ENCODE measurements at regions not wholly inside any gene's neighbourhood (a gene's known extent, or its start where the extent isn't known, plus 50 kb on each side); places are given as distances from the start of the nearest gene placed in this dataset.
"Not testable (repeated sequence)": the region's sequence is repeated elsewhere in the genome, so short reads cannot be mapped to it uniquely, and the experiment has no call there.

DNA sequence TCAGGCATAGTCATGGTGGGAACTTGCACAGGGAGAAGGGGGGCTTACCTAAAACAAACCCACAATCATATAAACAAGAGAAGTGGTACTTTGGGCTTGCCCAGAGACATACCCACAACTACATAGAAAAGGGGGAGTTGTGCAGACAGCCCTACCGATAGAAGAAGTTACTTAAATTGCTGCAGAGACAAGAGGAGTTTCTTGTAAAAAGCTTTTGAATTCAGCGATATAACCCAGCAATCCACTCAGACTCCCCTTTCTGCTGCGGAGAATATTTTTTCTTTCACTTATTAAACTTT is 164.0 kb upstream of the ETV3 start:
- H3K4me1 ChIP-seq: no peaks in the 10 kb centered on the region
- no peak for ATAC-seq (ENCODE audit: low FRiP score in 2 of 2)
- H3K27me3 ChIP-seq: no peaks in the 10 kb centered on the region
- H3K36me3 ChIP-seq: no peaks in the 10 kb centered on the region
- no peaks in the 10 kb centered on the region for H3K9me3 ChIP-seq
- no peak for DNase-seq
- no peak overlapping the region for H3K4me3 ChIP-seq
- no peak for TF ChIP-seq EP300 (IDR thresholded peaks at IDR 0.05)
- no peak for TF ChIP-seq POLR2AphosphoS5 (IDR thresholded peaks at IDR 0.05)
- no peak for TF ChIP-seq POLR2A (IDR thresholded peaks at IDR 0.05)
- TF ChIP-seq, protein P1, sequence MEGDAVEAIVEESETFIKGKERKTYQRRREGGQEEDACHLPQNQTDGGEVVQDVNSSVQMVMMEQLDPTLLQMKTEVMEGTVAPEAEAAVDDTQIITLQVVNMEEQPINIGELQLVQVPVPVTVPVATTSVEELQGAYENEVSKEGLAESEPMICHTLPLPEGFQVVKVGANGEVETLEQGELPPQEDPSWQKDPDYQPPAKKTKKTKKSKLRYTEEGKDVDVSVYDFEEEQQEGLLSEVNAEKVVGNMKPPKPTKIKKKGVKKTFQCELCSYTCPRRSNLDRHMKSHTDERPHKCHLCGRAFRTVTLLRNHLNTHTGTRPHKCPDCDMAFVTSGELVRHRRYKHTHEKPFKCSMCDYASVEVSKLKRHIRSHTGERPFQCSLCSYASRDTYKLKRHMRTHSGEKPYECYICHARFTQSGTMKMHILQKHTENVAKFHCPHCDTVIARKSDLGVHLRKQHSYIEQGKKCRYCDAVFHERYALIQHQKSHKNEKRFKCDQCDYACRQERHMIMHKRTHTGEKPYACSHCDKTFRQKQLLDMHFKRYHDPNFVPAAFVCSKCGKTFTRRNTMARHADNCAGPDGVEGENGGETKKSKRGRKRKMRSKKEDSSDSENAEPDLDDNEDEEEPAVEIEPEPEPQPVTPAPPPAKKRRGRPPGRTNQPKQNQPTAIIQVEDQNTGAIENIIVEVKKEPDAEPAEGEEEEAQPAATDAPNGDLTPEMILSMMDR (IDR thresholded peaks at IDR 0.05): no peak
- WGBS, 2 donors: 75 to 84% methylated on average over 3 of the region's 3 CpGs
- H3K27ac ChIP-seq: no peak overlapping the region

DNA sequence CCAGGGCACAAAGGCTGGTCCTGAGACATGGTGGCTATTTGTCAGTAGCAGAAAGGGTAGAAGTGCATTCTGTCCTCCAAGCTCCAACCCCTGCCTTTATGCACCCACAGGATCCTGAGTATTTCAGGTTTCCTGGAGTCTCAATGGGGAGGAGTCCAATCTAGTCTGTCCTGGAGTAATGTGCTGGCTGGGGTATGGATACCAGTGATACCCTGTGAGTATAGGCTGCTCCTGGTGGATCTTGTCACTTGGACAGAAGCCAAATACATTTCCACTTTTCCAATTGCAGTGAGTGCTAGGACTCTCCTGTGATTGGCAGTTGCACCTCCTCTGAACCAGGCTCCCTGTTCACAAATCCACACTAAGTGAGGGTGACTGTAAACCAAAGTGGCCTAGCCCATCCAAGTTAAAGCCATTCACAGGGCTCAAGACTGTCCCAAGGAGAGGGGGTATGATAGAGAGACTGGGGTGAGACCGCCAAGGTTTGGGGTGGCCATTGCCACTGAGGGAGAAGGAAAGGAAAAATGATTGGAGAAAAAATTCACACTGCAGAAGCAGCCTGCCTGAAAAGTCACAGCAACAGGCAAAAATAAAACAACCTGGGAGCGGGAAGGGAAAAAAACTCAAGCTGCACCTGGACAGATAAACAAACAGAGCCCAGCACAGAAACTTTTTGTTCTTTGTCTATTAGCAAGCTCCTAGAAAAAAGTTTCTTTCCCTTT is 163.4 kb upstream of the ETV3 start:
- Histone ChIP-seq H3K4me3 (no peak overlapping the region), H3K36me3 (no peaks in the 10 kb centered on the region), H3K9me3 (no peaks in the 10 kb centered on the region), H3K27ac (no peak overlapping the region), H3K4me1 (no peaks in the 10 kb centered on the region), H3K27me3 (no peaks in the 10 kb centered on the region)
- 84 to 87% methylated on average over 2 of the region's 2 CpGs for WGBS, 2 donors
- no peak for TF ChIP-seq POLR2A (IDR thresholded peaks at IDR 0.05)
- TF ChIP-seq EP300 (IDR thresholded peaks at IDR 0.05): no peak
- TF ChIP-seq, protein P1 (IDR thresholded peaks at IDR 0.05): no peak
- TF ChIP-seq POLR2AphosphoS5 (IDR thresholded peaks at IDR 0.05): no peak
- DNase-seq (no peak), ATAC-seq (ENCODE audit: low FRiP score in 2 of 2) (peak in 1 of 2 donors; percentile 59)

DNA sequence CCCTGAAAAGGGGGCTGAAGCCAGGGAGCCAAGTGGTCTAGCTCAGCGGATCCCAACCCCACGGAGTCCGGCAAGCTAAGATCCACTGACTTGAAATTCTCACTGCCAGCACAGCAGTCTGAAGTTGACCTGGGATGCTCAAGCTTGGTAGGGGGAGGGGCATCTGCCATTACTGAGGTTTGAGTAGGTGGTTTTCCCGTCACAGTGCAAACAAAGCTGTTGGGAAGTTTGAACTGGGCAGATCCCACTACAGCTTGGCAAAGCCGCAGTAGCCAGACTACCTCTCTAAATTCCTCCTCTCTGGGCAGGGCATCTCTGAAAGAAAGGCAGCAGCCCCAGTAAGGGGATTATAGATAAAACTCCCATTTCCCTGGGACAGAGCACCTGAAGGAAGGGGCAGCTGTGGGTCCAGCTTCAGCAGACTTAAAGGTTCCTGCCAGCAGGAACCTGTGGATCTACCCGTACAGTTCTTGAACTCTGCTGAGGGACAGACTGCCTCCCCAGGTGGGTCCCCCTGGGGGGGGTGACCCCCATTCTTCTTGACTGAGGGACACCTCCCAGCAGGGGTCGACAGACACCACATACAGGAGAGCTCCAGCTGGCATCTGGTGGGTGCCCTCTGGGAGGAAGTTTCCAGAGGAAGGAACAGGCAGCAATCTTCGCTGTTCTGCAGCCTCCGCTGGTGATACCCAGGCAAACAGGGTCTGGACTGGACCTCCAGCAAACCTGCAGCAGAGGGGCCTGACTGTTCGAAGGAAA is 156.4 kb upstream of the ETV3 start:
- H3K4me3 ChIP-seq; H3K9me3 ChIP-seq; H3K36me3 ChIP-seq; H3K27ac ChIP-seq; ATAC-seq (ENCODE audit: low FRiP score in 2 of 2); H3K4me1 ChIP-seq; H3K27me3 ChIP-seq: not testable (repeated sequence)
- peak in 1 of 2 donors; percentile 67 for DNase-seq
- WGBS, 2 donors: 74 to 79% methylated on average over 5 to 10 of the region's 10 CpGs

DNA sequence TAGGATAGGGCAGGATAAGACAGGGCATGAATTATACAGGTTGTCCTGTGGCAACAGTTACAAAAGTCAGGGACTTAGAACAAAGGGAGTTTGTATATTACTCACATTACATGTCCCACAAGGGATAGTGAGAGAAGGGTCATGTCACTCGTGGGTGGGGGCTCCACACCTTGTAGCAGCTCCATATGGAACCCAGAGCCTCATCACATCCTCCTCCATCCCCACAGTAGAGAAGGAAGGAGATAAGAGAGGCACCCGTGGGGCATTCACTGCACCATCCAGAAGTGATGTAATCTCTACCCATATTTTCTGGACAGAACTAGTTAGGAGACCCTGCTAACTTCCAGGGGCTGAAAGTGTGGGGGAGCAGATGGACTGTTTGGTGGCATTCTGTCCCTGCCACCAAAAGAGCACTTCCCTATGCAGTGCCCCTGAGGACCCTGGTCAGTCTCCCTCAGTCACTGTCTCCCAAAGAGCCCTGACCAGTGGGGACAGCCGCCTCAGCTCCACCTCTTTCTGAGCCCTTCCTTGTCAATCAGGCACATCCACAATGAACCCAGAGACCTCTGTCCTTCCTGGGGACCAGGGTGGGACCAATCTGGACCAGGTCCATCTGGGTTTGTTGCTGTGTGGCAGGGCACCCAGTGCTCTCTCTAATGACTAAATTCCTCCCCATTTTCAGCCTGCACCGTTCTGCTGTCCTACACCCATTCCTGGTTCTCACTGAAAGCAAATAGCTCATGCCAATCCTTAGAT is 154.8 kb upstream of the ETV3 start:
- WGBS, 2 donors: 51 to 64% methylated on average over 3 to 4 of the region's 4 CpGs
- ATAC-seq (ENCODE audit: low FRiP score in 2 of 2): peak in 1 of 2 donors; percentile 54
- no peak for TF ChIP-seq EP300 (IDR thresholded peaks at IDR 0.05)
- TF ChIP-seq, protein P1 (IDR thresholded peaks at IDR 0.05): no peak
- TF ChIP-seq POLR2A (IDR thresholded peaks at IDR 0.05): no peak
- TF ChIP-seq POLR2AphosphoS5 (IDR thresholded peaks at IDR 0.05): no peak

DNA sequence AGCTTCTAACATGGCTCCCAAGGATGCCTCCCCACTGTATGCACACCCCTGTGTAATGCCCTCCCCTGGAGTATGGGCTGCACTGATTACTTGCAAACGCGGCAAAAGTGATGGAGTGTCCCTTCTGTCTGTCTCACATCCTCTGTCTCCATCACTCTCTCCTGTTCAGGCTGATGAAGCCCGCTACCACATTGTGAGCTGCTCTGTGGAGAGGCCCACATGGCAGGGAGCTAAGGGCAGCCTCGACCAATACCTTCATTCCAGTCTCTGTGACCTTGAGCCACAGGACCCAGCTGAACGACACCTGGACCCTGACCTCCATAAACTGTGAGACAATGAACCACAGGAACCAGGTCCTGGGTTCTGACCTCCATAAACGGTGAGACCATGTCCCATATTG is 154.1 kb upstream of the ETV3 start:
- WGBS, 2 donors: 78 to 85% methylated on average over 5 to 6 of the region's 6 CpGs

More for the DNA sequence above, 154.8 kb upstream of the ETV3 start:
- Histone ChIP-seq H3K4me3 (no peak overlapping the region), H3K36me3 (no peaks in the 10 kb centered on the region), H3K4me1 (no peaks in the 10 kb centered on the region), H3K9me3 (no peaks in the 10 kb centered on the region), H3K27me3 (no peaks in the 10 kb centered on the region), H3K27ac (no peak overlapping the region)
- no peak for DNase-seq

More for the DNA sequence above, 154.1 kb upstream of the ETV3 start:
- no peaks in the 10 kb centered on the region for H3K9me3 ChIP-seq
- TF ChIP-seq, protein P1 (IDR thresholded peaks at IDR 0.05): no peak
- TF ChIP-seq EP300 (IDR thresholded peaks at IDR 0.05): no peak
- TF ChIP-seq POLR2AphosphoS5 (IDR thresholded peaks at IDR 0.05): no peak
- no peak for TF ChIP-seq POLR2A (IDR thresholded peaks at IDR 0.05)
- DNase-seq: no peak
- H3K27ac ChIP-seq: no peak overlapping the region
- peak in 1 of 2 donors; percentile 16 for ATAC-seq (ENCODE audit: low FRiP score in 2 of 2)
- H3K27me3 ChIP-seq: no peaks in the 10 kb centered on the region
- no peak overlapping the region for H3K4me3 ChIP-seq
- no peaks in the 10 kb centered on the region for H3K4me1 ChIP-seq
- no peaks in the 10 kb centered on the region for H3K36me3 ChIP-seq

All from upper lobe of left lung (tissue), 6 donors.